A549 (cell line): ENCODE measurements at regions not wholly inside any gene's neighbourhood (a gene's known extent, or its start where the extent isn't known, plus 50 kb on each side); places are given as distances from the start of the nearest gene placed in this dataset.

Experiments used
- ATAC-seq, 2 experiments: fragments of 200-7000 bp in 1 of 2; fragments of >200 bp in 1 of 2; cut with Nextera tagmentation in 1 of 2; cut with Tn5 transposase in 1 of 2; 3 replicates each; pipeline versions ENCODE4 v1.8.0 to v1.9.1; 2018 to 2020; ENCODE audit warnings: mild to moderate bottlenecking in 1 of 2, moderate library complexity in 1 of 2
- CTCF ChIA-PET: fragments of 300-600 bp; sonication (Branson Sonifier 250); formaldehyde crosslinking; extraction: SDS; loops from one replicate; lab custom pipeline; 2021; ENCODE audit warnings: antibody characterized with exemption, inconsistent platforms; lab: Yijun Ruan, JAX
- POLR2A ChIA-PET: fragments of 350-600 bp; formaldehyde crosslinking; extraction: SDS; loops from one replicate; lab custom pipeline; 2021; ENCODE audit warnings: antibody characterized with exemption, inconsistent platforms; lab: Yijun Ruan, JAX
- DNase-seq, 2 experiments: peaks; one replicate each; pipeline versions ENCODE4 v3.0.0 to v3.0.0-alpha.2; 2011 to 2016; ENCODE audit warnings: low read depth in 1 of 2, low spot score in 1 of 2
- FAIRE-seq: peaks from 2 replicates; lab custom pipeline; 2011; peaks lifted over from hg19 to GRCh38; lab: Jason Lieb, UNC
- H3K27ac ChIP-seq, 2 experiments: fragments of >200 bp; sonication (Bioruptor Twin); formaldehyde crosslinking; 3 replicates each; pipeline ENCODE4 v1.5.1; 2016 to 2017
- H3K4me1 ChIP-seq: fragments of >200 bp; sonication (Bioruptor Twin); formaldehyde crosslinking; 3 replicates; pipeline ENCODE4 v1.6.1; 2016
- H3K4me2 ChIP-seq: fragments of >200 bp; sonication (Bioruptor Twin); formaldehyde crosslinking; 3 replicates; pipeline ENCODE4 v1.6.1; 2016
- H3K4me3 ChIP-seq: fragments of >200 bp; sonication (Bioruptor Twin); formaldehyde crosslinking; 3 replicates; pipeline ENCODE4 v1.5.1; 2016
- H3K9me3 ChIP-seq: fragments of >200 bp; sonication (Bioruptor Twin); formaldehyde crosslinking; 3 replicates; pipeline ENCODE4 v1.6.1; 2016
- BCL3 ChIP-seq: fragments of >200 bp; sonication (Bioruptor Twin); formaldehyde crosslinking; IDR thresholded peaks from 3 replicates; pipeline ENCODE4 v1.6.1; 2016
- CBX2 ChIP-seq: fragments of 200-600 bp; sonication (generic); IDR thresholded peaks from 2 replicates; pipeline ENCODE4 v1.6.1; 2016; ENCODE audit warnings: low read depth, mild to moderate bottlenecking, borderline replicate concordance
- CHD2 ChIP-seq: fragments of 150-350 bp; IDR thresholded peaks from 2 replicates; pipeline ENCODE4 v1.6.1; 2014; ENCODE audit warnings: low read length; ENCODE audit not compliant: partially characterized antibody
- CHD4 ChIP-seq: fragments of 200-600 bp; sonication (generic); IDR thresholded peaks from 2 replicates; pipeline ENCODE4 v1.6.1; 2016; ENCODE audit warnings: antibody characterized with exemption, mild to moderate bottlenecking, borderline replicate concordance
- EHMT2 ChIP-seq: fragments of 200-600 bp; sonication (generic); IDR thresholded peaks from 2 replicates; pipeline ENCODE4 v1.6.1; 2016; ENCODE audit warnings: antibody characterized with exemption, low read depth, mild to moderate bottlenecking, moderate library complexity
- ELK1 ChIP-seq: fragments of 150-350 bp; IDR thresholded peaks from 2 replicates; pipeline ENCODE4 v1.6.1; 2014; ENCODE audit warnings: low read depth, mild to moderate bottlenecking, low read length
- FOSB ChIP-seq: fragments of 250-450 bp; sonication (Bioruptor Pico); IDR thresholded peaks from 2 replicates; pipeline ENCODE4 v1.5.0; 2020; ENCODE audit warnings: mild to moderate bottlenecking, moderate library complexity
- HOXA7 ChIP-seq: fragments of 250-450 bp; sonication (Bioruptor Pico); IDR thresholded peaks from 2 replicates; pipeline ENCODE4 v1.5.0; 2020; ENCODE audit warnings: mild to moderate bottlenecking, moderate library complexity
- HOXB5 ChIP-seq: fragments of 250-450 bp; sonication (Bioruptor Pico); IDR thresholded peaks from 2 replicates; pipeline ENCODE4 v1.5.0; 2020; ENCODE audit warnings: mild to moderate bottlenecking, moderate library complexity
- JUNB ChIP-seq: fragments of >200 bp; sonication (Bioruptor Twin); formaldehyde crosslinking; IDR thresholded peaks from 2 replicates; pipeline ENCODE4 v1.6.1; 2016
- MAZ ChIP-seq: fragments of 150-350 bp; IDR thresholded peaks from 2 replicates; pipeline ENCODE4 v1.6.1; 2014; ENCODE audit warnings: antibody characterized with exemption, low read depth, low read length, borderline replicate concordance
- MYC ChIP-seq: IDR thresholded peaks from 2 replicates; pipeline ENCODE4 v1.6.1; 2012; ENCODE audit warnings: mild to moderate bottlenecking, inconsistent platforms, low read length, improper control_type of control experiment, borderline replicate concordance
- NPAS2 ChIP-seq: fragments of 250-450 bp; sonication (Bioruptor Pico); IDR thresholded peaks from 2 replicates; pipeline ENCODE4 v1.8.0; 2022; ENCODE audit warnings: mild to moderate bottlenecking, moderate library complexity, borderline replicate concordance
- PHF8 ChIP-seq: fragments of 200-600 bp; sonication (generic); IDR thresholded peaks from 2 replicates; pipeline ENCODE4 v1.6.1; 2016; ENCODE audit warnings: low read depth, mild to moderate bottlenecking, antibody characterized with exemption, moderate library complexity, borderline replicate concordance
- POLR2A ChIP-seq: IDR thresholded peaks from 2 replicates; pipeline ENCODE4 v1.6.1; 2012; ENCODE audit warnings: mild to moderate bottlenecking, low read length
- POLR2AphosphoS2 ChIP-seq: conservative IDR thresholded peaks from 2 replicates; pipeline ENCODE4 v1.6.1; 2012; ENCODE audit warnings: low read length, improper control_type of control experiment, inconsistent platforms
- RFX5 ChIP-seq: fragments of 450-650 bp; IDR thresholded peaks from 2 replicates; pipeline ENCODE4 v1.7.1; 2014; ENCODE audit warnings: antibody characterized with exemption, mild to moderate bottlenecking, moderate library complexity
- SREBF2 ChIP-seq: fragments of 450-650 bp; IDR thresholded peaks from 2 replicates; pipeline ENCODE4 v1.6.1; 2014; ENCODE audit warnings: mild to moderate bottlenecking, moderate library complexity
- ZC3H11A ChIP-seq: fragments of 450-650 bp; IDR thresholded peaks from 2 replicates; pipeline ENCODE4 v1.6.1; 2014; ENCODE audit warnings: antibody characterized with exemption, mild to moderate bottlenecking
- ZFP36 ChIP-seq: fragments of 450-650 bp; IDR thresholded peaks from 2 replicates; pipeline ENCODE4 v1.6.1; 2014; ENCODE audit warnings: borderline replicate concordance; ENCODE audit not compliant: partially characterized antibody
- WGBS: methylation state at CpG from one replicate; pipeline ENCODE4 v1.1.6; 2017; ENCODE audit errors: missing lambda C conversion rate; 5-methylcytosine and 5-hydroxymethylcytosine counted together
- TF ChIP-seq, protein P1 (sequence below): fragments of 450-650 bp; IDR thresholded peaks from 2 replicates; pipeline ENCODE4 v1.6.1; 2014; ENCODE audit warnings: antibody characterized with exemption

DNA sequence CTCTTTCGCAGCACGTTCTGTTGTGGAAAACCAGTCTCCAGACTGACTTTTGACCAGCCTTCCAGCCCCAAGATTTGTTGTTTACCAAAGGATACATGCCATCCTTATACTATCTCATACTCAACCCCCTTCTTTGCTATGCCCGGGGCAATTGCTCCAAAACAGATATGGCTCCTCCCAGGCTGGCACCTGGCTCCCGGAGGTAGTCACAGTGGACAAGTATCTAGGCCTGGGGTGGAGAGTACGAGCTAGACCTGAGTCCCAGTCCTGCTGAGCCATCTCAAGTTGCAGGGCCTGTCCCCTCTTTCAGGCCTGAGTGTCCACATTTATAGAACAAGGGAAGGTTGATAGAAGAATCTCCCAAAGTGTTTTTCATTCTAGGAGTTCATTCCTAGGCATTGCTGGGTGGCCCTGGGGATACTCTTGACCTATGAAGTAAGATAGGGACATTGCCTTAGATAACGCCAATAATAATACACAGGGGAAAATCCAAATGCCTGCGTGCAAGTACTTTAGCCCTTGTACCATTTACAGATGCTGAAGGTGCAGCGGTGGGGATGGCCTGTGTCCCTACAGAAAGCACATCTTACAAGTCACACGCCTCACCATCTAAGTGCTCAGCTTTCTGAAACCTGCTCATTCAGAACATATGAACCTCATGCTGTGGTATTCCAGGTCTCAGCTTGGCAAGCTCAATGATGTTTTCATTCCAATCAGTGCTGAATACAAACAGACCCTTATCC, 136.7 kb upstream of the MAMLD1 start:
- WGBS = 80% methylated on average over 9 of the region's 9 CpGs
- Histone ChIP-seq H3K27ac (no peak overlapping the region), H3K4me3 (no peak overlapping the region), H3K4me2 (no peak overlapping the region), H3K9me3 (no peaks in the 10 kb centered on the region), H3K4me1 (no peaks in the 10 kb centered on the region)
- ATAC-seq = no peak
- CTCF ChIA-PET = interaction anchor here (0.8 to 1.3 kb wide), 4 partner anchors 9 to 139 kb away, joined by 3 read pairs; no protein-coding TSS in a partner anchor
- POLR2A ChIA-PET = no interaction called here
- TF ChIP-seq CHD2 (no peak), ZC3H11A (no peak), POLR2AphosphoS2 (no peak), RFX5 (no peak), HOXA7 (no peak), CHD4 (no peak), NPAS2 (no peak), EHMT2 (no peak), ZFP36 (no peak), MYC (no peak)
- no peak for DNase-seq
- FAIRE-seq = no peak

GRCh38 chrX:150227321-150227860, 135.7 kb upstream of the MAMLD1 start:
- DNase-seq = no peak
- Histone ChIP-seq H3K9me3 (no peaks in the 10 kb centered on the region), H3K4me1 (no peaks in the 10 kb centered on the region), H3K4me2 (no peak overlapping the region), H3K4me3 (no peak overlapping the region), H3K27ac (no peak overlapping the region)
- POLR2A ChIA-PET = no interaction called here
- WGBS = 78% methylated on average over 5 of the region's 7 CpGs
- CTCF ChIA-PET = interaction anchor here (0.8 to 1.3 kb wide), 4 partner anchors 10 to 138 kb away, joined by 3 read pairs; no protein-coding TSS in a partner anchor
- TF ChIP-seq ELK1 (no peak), ZC3H11A (no peak), SREBF2 (no peak), POLR2A (no peak), CBX2 (no peak), MAZ (no peak), PHF8 (no peak), POLR2AphosphoS2 (no peak), MYC (no peak), HOXB5 (CRISPR knock-in tag) (no peak), BCL3 (no peak)
- TF ChIP-seq, protein P1, sequence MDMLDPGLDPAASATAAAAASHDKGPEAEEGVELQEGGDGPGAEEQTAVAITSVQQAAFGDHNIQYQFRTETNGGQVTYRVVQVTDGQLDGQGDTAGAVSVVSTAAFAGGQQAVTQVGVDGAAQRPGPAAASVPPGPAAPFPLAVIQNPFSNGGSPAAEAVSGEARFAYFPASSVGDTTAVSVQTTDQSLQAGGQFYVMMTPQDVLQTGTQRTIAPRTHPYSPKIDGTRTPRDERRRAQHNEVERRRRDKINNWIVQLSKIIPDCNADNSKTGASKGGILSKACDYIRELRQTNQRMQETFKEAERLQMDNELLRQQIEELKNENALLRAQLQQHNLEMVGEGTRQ = no peak
- no peak for ATAC-seq
- FAIRE-seq = peak; percentile 46

GRCh38 chrX:150227873-150228410, 135.2 kb upstream of the MAMLD1 start:
- H3K4me2 ChIP-seq = no peak overlapping the region
- ChIA-PET CTCF (interaction anchor here (1.3 kb wide), 1 partner anchor 137 kb away, joined by 3 read pairs; no protein-coding TSS in a partner anchor), POLR2A (no interaction called here)
- WGBS = 70% methylated on average over 6 of the region's 7 CpGs
- TF ChIP-seq JUNB (no peak), FOSB (CRISPR knock-in tag) (no peak)
- no peak overlapping the region for H3K27ac ChIP-seq
- no peaks in the 10 kb centered on the region for H3K9me3 ChIP-seq
- DNase-seq (no peak), FAIRE-seq (no peak), ATAC-seq (no peak)
- H3K4me3 ChIP-seq = no peak overlapping the region
- no peaks in the 10 kb centered on the region for H3K4me1 ChIP-seq
